COLO829 (cell line): ENCODE measurements at regions not wholly inside any gene's neighbourhood (a gene's known extent, or its start where the extent isn't known, plus 50 kb on each side); places are given as distances from the start of the nearest gene placed in this dataset.

Experiments used
- DNase-seq: peaks from one replicate; pipeline ENCODE4 v3.0.0; 2012; ENCODE audit warnings: low spot score

- DNase-seq, result no peak
Observed at GRCh38 chrX:141759238-141759637, 60.7 kb upstream of the SPANXD start.

DNA sequence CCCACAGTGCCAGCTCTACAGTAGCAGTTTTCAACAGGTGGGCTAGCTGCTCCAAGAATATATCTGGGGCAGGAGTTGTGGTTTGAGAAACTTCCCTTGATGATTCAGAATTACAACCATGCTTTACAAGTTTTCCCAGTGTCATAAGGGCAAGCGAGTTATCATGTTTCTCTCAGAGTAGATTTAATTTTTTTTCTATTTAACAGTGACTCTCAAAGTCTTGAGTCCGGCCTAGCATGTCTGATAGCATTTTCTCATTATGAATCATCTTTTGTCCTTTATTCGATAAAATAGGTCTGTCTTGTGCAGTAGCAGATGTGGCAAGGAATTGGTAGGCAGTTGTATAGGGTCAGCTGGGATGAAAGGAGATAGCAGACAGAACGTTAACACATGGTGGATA lies 62.2 kb upstream of the SPANXD start:
- peak; percentile 38 for DNase-seq

DNA sequence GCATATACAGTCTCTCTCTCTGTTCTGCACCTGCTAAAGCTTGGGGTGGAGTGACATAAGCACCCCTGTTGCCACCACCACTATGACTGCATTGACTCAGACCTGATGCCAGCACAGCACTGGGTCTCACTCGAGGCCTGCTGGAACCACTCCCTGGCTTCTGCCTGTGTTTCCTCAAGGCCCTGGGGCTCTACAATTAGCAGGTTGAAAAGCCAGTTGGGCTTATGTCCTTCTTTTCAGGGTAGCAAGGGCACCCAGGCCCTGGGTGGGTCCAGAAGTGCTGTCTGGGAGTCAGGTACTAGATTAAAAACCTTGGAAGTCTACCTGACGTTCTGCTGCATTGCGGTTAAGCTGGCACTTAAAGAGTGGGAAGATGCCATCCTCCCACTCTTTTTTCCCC lies 50.5 kb upstream of the MAGEC3 start:
- no peak for DNase-seq
